ENCODE measurements at regions not wholly inside any gene's neighbourhood (a gene's known extent, or its start where the extent isn't known, plus 50 kb on each side); places are given as distances from the start of the nearest gene placed in this dataset.

GRCh38 chr1:208497866-208498541 is 253.8 kb upstream of the PLXNA2 start:
- ATAC-seq (peak; percentile 77), DNase-seq (no peak)
- H3K27ac ChIP-seq, result no peak overlapping the region
- H3K4me1 ChIP-seq, result no peaks in the 10 kb centered on the region
- intact Hi-C loops (cut with DNase I), result no loop called here
- H3K4me3 ChIP-seq, result no peak overlapping the region
- H3K27me3 ChIP-seq, result no peaks in the 10 kb centered on the region
- H3K36me3 ChIP-seq, result no peaks in the 10 kb centered on the region
- no peaks in the 10 kb centered on the region for H3K9me3 ChIP-seq
- TF ChIP-seq, protein P1, sequence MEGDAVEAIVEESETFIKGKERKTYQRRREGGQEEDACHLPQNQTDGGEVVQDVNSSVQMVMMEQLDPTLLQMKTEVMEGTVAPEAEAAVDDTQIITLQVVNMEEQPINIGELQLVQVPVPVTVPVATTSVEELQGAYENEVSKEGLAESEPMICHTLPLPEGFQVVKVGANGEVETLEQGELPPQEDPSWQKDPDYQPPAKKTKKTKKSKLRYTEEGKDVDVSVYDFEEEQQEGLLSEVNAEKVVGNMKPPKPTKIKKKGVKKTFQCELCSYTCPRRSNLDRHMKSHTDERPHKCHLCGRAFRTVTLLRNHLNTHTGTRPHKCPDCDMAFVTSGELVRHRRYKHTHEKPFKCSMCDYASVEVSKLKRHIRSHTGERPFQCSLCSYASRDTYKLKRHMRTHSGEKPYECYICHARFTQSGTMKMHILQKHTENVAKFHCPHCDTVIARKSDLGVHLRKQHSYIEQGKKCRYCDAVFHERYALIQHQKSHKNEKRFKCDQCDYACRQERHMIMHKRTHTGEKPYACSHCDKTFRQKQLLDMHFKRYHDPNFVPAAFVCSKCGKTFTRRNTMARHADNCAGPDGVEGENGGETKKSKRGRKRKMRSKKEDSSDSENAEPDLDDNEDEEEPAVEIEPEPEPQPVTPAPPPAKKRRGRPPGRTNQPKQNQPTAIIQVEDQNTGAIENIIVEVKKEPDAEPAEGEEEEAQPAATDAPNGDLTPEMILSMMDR (IDR thresholded peaks at IDR 0.05), result no peak

DNA sequence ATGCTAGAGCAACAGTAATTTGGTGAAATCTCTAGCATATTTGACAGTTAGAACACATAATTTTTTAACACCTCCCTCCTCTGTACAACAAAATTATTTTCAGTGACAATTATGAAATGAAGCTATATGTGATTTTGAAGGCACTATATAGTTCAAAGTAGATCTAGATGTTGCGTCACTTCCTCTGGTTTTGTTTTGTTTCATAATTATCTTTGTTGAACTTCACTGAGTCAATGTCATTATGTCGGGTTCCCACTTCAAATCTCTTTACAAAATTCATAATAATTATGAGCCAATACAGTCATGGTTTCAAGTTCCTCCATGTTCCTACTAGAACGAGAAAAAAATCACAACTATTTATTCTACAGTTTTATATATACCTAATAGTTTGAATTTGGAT is 254.8 kb upstream of the PLXNA2 start:
- intact Hi-C loops (cut with DNase I), result no loop called here
- Histone ChIP-seq H3K4me1 (no peaks in the 10 kb centered on the region), H3K4me3 (no peak overlapping the region), H3K27ac (no peak overlapping the region), H3K27me3 (no peaks in the 10 kb centered on the region), H3K9me3 (no peaks in the 10 kb centered on the region), H3K36me3 (no peaks in the 10 kb centered on the region)
- no peak for ATAC-seq
- TF ChIP-seq, protein P1 (IDR thresholded peaks at IDR 0.05), result no peak
- no peak for DNase-seq

GRCh38 chr1:208499601-208500000 is 255.4 kb upstream of the PLXNA2 start:
- no peaks in the 10 kb centered on the region for H3K27me3 ChIP-seq
- intact Hi-C loops (cut with DNase I), result no loop called here
- H3K9me3 ChIP-seq, result no peaks in the 10 kb centered on the region
- TF ChIP-seq, protein P1 (IDR thresholded peaks at IDR 0.05), result no peak
- no peak overlapping the region for H3K4me3 ChIP-seq
- H3K27ac ChIP-seq, result no peak overlapping the region
- no peaks in the 10 kb centered on the region for H3K36me3 ChIP-seq
- ATAC-seq (no peak), DNase-seq (no peak)
- H3K4me1 ChIP-seq, result no peaks in the 10 kb centered on the region

GRCh38 chr1:208500375-208500774 is 256.2 kb upstream of the PLXNA2 start:
- H3K9me3 ChIP-seq, result no peaks in the 10 kb centered on the region
- no peaks in the 10 kb centered on the region for H3K4me1 ChIP-seq
- intact Hi-C loops (cut with DNase I), result no loop called here
- DNase-seq (no peak), ATAC-seq (no peak)
- no peaks in the 10 kb centered on the region for H3K36me3 ChIP-seq
- H3K4me3 ChIP-seq, result no peak overlapping the region
- H3K27me3 ChIP-seq, result no peaks in the 10 kb centered on the region
- TF ChIP-seq, protein P1 (IDR thresholded peaks at IDR 0.05), result no peak
- H3K27ac ChIP-seq, result no peak overlapping the region

DNA sequence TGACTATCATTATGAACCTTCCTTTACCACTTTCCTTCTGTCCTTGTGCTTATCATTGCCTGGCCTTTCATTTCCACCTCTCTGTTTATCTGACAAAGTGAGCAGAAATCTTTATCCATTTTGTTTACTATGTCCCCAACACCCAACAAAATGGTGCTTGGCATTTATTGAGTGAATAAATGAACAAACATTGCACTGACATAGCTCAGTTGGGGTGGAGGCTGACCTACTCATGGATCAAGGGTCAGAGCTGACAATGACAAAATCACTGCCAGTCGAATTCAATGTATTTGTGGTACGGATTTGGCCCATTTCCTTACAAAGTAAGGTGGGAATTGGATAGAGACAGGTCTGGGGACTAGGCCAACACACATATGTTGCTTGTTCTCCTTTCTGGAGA is 257.4 kb upstream of the PLXNA2 start:
- intact Hi-C loops (cut with DNase I), result no loop called here
- Histone ChIP-seq H3K4me1 (no peaks in the 10 kb centered on the region), H3K4me3 (no peak overlapping the region), H3K36me3 (no peaks in the 10 kb centered on the region), H3K27me3 (no peaks in the 10 kb centered on the region), H3K27ac (no peak overlapping the region), H3K9me3 (no peaks in the 10 kb centered on the region)
- ATAC-seq, result no peak
- TF ChIP-seq, protein P1 (IDR thresholded peaks at IDR 0.05), result no peak
- no peak for DNase-seq

Measured in left lung (tissue), 4 donors.